Neural cell (in vitro differentiated cells): ENCODE measurements at regions not wholly inside any gene's neighbourhood (a gene's known extent, or its start where the extent isn't known, plus 50 kb on each side); places are given as distances from the start of the nearest gene placed in this dataset.

ENCODE experiments used
- CTCF ChIP-seq: fragments of 450-650 bp; IDR thresholded peaks from 2 replicates; pipeline ENCODE4 v1.5.1; 2014; ENCODE audit warnings: antibody characterized with exemption, mild to moderate bottlenecking, moderate library complexity; ENCODE audit not compliant: poor library complexity, severe bottlenecking
- EZH2 ChIP-seq: fragments of 200-600, 300-800 bp; shearing (Covaris generic), sonication (generic); IDR thresholded peaks from 2 replicates; pipeline ENCODE4 v1.6.1; 2014; ENCODE audit warnings: antibody characterized with exemption, low read length, borderline replicate concordance, mild to moderate bottlenecking; ENCODE audit not compliant: insufficient read depth, poor library complexity, severe bottlenecking
- TAF1 ChIP-seq: IDR thresholded peaks from 2 replicates; pipeline ENCODE4 v1.6.1; 2012; ENCODE audit warnings: low read depth

- TF ChIP-seq EZH2 (no peak), TAF1 (no peak), CTCF (no peak)
Measured at GRCh38 chr16:52707676-52708337, 160.9 kb upstream of the TOX3 start.
